HG02852 (cell line): ENCODE measurements at regions not wholly inside any gene's neighbourhood (a gene's known extent, or its start where the extent isn't known, plus 50 kb on each side); places are given as distances from the start of the nearest gene placed in this dataset.

ENCODE experiments used
- ATAC-seq: cut with Tn5 transposase; IDR thresholded peaks from one replicate; pipeline ENCODE4 v1.9.1; 2021; ENCODE audit warnings: mild to moderate bottlenecking, moderate library complexity; ENCODE audit not compliant: unreplicated experiment

DNA sequence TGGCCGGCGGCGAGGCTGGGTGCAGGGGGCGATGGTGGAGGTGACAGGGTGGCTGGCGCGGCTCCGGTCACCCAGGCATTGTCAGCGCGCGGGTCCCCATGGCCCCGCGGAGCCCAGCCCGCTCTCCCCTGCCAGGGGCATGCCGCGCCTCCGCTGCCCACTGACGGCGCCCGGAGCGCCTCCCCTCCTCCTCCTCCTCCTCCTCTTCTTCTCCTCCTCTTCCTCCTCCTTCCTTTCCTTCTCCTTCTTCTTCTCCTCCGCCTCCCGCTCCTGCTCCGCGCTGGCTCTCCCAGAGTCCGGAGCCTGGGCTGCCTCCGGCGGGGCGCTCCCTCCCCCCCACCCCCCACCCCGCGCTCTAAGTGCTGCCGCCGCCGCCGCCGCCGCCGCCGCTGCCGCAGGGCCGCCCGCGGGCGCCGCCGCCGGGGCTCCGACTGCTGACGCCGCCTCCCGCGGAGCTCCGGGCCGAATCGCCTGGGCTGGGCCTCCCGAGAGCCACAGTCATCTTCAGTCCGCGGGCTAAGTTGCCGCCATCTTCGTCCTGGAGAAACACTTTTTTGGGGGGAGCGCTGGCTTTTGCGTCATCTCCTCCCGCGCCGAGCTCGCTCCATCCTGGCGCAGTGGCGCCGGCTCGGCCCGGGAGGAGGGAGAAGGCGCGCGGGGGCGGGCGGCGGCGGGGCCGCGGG lies 348.3 kb downstream of the LIG4 start:
- no peak for ATAC-seq

DNA sequence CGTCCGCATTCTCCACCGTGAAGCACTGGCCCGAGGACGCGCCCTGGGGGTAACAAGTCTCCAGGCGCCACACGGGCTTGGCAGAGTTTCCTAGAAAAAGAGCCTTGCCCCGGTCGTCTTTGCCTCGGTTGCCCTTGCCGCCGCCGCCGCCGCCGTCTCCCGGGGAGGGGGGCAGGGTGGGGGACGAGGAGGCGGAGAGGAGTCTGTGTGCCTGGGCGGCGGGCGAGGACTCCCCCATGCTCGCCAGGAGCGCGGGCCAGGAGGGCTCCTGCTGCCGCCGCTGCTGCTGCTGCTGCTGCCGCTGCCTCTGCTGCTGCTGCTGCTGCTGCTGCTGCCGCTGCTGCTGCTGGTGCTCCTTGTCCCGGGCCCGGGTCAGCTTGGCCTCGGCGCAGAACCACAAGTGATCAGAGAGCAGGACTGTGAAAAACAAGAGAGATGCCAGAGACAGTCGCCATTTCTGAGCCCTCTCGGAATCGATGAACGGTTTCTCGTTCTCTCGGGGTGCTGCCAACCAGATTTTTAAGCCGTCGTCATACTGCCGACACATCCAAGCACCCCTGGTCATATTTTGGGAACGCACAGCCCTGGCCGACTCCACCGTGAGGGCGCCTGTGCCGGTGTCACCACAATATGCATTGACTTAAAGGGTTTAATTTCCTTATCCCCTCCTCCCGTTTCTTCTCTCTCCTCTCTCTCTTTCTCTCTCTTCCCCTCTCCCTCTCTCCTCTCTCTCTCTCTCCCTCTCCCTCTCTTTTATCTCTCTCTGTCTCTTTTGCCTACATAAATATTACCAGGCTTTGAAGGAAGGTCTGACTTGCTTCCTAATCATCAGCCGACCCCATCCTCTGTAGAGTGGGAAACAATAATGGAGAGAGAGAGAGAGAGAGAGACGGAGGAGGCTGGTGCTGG lies 349.1 kb downstream of the LIG4 start:
- ATAC-seq, result no peak

DNA sequence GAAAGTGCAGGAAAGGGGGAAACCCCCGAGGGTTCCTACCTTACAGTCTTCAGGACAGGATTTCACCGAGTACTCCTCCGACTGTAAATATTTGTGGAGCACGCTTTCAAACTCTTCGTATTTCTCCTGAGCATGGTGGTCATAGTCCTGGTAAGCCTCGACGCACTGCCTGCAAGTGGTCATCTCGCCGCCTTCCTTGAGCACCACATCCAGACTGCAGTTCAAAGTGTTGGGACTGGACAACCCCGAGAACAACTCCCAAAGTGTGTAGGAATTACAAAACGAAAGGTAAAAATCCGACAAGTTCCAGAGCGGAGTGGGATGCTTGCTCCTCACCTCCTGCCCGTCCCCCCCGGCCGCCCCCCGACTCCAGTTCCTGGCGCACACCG lies 349.7 kb downstream of the LIG4 start:
- ATAC-seq, result no peak

DNA sequence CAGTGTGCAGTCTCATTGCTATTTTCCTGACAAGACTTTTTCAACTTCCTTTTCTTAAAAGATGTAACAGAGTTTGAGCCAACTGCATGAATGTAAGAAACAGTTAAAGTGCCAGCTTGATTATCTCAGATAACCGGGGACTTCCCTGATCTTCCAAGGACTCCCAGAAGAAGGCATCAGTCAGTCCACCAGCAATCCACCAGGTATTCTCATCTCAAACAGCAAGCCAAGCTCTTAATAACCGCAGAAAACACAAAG lies 350.1 kb downstream of the LIG4 start:
- no peak for ATAC-seq

DNA sequence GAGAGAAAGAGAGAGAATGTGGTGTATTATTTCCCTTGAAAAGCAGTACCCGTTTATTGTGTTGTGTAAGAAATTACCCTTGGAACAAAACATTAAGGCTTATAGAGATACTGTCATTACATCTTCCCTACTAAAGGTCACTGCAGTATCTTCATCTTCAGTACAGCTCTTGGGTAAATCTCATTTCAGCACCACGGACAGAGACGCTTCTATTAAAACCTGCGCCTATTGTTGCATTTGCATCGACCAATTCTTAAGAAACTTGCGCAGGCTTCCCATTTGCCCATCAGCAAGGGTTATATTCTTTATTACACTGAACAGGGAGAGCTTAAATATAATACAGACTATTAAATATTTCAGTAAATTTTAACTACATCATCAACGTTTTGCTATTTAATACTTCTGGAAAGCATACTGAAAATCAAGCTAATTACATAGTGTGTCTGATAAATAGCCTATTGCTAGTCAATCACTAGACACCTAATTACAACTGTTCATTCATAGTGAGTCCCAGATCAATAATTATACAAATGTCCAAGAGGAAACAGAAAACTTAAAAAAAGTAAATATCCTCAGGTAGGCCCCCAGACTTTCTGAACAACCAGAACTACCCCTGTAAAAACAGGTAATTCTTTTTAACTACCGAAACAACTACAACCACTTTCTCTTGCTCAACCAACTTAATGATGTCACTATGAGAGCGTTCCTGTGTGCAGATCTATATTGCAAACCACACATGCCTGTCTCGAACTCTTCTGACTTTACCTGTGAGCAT lies 350.6 kb downstream of the LIG4 start:
- no peak for ATAC-seq

DNA sequence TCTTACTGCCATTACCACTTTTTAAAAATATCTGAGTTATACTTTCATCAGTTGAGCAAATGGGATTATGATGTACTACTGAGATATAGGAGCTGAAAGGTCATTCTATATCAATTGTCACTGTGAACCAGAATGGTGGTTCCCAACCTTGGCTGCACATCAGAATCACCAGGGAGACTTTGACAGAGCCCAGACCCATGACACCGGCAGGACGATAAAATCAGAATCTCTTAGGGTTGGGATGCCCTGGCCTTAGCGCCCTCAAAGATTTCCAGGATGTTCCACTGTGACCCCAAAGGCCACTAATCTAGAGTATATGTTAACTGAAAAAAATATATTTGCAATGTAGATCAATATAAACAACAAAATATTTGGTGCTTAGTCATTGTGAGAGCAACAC lies 355.1 kb downstream of the LIG4 start:
- no peak for ATAC-seq

DNA sequence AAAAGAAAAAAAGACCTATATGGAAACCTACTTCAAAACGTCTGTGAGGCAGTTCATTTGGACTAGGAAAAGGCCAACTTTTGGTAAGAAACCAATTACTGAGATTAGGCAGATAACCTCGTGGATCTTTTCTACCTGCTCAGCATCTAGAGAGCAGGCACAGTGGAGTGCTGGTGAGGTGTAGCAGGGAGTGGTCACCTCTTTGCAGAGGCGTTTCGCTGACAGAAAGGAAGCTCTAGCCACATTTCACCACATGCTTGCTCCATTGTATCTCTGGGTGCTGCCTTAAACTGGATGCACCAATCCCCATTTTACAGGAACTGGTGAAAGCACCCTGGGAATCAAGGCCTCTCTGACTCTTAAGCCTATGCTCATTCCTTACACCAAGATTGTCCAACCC lies 360.5 kb downstream of the LIG4 start:
- ATAC-seq, result no peak

DNA sequence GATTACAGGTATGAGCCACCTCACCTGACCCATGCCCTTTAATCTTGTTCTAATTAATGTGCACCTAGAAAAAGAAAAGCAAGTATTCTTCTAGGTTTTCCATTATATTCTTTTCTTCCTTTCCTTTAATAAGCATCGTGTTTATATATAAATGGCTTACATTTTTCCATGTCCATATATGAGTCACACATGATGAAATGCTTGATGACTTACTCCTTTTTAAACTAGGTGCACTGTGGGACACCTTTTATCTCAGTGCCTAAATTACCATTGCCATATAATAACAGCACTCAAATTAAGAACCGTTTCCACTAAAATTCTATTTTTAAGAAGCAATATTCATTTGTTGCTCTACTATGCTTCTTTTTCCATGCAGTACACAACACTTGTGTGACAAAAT lies 363.3 kb downstream of the LIG4 start:
- no peak for ATAC-seq

DNA sequence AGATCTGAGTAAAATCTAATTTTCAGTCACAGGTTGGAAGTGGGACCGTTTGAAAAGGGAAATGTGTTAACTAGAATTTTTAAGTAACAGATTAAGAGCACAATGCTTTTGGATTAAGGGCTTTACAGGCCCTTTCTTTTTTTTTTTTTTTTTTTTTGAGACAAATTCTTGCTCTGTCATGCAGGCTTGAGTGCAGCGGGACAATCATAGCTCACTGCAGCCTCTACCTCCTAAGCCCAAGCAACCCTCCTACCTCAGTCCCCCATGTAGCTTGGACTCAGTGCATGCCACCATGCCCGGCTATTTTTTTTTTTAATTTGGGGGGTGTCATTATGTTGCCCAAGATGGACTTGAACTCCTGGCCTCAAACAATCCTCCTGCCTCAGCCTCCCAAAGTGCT lies 363.7 kb downstream of the LIG4 start:
- ATAC-seq, result no peak

DNA sequence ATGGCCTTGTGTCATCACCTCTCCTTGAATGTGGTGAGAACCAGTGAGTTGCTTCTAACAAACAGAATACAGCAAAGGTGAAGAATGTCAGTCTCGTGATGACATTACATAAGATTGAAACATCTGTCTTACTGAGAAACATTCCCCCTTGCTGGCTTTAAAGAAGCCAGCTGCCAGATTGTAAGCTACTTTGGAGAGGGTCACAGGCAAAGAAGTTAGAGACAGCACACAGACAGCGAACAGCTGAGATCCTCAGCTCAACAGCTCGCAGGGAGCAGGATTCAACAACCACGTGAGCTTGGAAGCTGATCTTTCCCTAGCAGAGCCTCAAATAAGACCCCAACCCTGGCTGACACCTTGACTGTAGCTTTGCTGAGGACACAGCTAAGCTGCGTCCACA lies 367.9 kb downstream of the LIG4 start:
- no peak for ATAC-seq

DNA sequence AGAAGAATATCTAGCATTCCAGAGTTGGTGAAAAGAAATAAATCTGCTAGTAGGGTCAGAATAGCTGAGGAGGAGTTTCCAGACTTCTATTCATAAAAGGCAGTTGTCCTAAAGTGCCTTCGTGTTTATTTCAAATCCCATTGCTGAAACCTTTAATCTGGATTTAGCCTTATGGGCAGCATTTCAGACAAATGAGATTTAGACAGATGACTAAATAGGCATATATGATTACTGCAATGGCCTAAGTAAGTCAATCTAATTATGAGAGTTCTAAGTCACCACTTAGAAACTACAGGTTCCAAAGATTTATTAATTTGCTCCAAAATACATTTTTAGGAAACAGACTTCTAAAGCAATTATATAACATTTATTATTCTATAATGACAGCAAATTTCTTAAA lies 368.7 kb downstream of the LIG4 start:
- no peak for ATAC-seq

DNA sequence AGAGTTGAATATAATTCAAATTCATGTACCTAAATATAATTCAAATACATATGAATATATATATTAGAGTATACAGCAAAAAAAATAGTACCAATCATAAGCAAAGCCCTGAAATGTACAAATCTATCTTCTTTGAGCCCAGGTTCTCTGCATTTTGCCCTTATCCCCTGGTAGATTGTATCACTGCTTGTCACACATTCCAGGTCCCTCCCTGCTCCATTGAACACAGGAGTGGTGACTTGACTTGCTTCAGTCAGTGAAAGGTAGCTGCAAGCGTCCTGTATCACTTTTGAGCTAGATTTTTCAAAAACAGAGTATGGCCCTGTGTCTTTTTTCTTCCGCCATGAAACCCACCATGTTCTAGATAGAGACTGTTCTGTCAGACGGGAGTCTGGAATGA lies 369.4 kb downstream of the LIG4 start:
- no peak for ATAC-seq

DNA sequence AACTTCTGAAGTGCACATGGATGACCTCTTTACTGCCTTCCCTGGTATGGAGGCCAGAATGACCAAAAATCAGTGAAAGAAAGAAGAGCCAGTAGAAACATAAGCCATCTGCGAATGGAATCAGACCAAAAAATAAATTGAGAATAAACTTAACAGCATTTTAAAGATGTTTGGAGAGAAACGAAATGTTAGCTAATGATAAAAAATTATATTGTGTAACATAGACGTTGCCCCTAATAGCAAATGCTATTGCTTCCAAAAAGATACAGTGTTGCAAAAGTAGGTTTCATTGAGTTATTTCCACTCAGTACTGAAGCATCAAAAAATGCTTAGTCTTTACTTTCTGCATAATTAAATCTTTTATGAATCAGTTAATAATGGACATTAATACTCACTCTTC lies 371.7 kb downstream of the LIG4 start:
- no peak for ATAC-seq

DNA sequence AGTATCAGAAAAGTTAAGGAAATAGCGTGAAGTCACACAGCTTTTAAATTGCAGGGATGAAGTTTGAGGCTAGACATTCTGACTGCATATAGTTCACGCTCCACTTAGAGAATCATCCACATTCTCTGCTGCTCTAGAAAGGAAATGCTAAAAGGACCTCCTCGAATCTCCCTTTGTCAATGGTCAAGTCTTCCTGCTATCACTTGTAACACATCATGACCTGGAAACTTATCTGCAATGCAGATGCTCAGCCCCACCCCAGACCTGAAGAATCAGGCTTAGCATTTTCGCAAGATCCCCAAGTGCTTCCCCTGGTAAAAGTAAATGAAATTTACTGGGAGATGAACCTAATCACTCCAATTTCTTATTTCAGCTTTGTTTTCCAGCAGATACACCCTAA lies 372.1 kb downstream of the LIG4 start:
- ATAC-seq, result no peak

DNA sequence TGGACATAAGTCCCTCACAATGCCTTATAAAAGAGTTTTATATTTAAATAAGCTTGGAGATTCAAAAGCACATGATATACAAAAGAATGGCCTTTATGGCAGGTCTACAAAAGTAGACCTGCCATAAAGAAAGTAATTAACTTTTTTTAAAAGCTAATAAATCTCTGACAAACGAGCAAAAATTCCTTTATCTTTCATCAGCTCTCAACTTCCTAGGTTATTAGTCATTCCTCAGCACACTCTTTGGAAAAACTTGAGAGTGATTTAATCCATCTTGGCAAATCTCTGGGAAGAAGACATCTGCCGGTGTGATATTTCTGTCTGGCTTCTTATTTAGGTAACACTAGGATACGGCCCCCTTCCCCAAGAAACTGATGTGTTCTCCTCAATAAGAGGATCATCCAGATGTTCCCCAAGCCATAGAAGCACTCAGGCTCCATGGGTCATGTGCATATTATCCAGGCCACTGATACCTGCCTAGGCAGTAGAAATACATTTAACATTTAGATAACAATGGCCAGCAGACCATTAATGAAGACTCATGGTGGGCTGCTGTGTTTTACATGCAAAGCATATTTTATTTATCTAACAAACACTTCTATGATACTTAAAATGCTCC lies 372.7 kb downstream of the LIG4 start:
- no peak for ATAC-seq

DNA sequence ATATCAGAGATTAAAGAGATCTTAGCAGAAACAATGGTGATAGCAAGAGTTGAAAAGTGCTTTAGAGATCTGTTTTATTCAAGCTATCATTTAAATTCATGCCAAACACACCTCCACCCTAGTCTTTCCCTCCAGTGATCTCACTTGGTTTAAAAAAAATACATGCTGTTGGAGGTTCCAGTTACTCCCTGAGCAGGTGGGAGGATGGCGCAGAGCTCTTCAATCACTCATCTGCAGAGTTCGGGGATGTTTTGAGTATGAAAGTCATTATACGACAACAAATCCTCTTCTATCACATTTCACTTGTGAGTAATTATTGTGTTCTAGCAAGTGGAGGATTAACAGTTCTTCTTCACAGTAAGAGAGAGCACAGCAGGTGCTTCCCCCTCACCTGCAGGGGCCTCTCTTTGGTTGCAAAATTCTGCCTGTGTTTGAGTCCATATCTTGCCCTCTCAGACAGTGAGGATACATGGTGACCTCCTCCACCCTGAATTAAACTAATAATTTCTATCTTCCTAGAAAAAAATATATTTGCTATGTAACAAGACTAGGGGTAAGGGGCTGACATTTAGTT lies 376.7 kb downstream of the LIG4 start:
- no peak for ATAC-seq

DNA sequence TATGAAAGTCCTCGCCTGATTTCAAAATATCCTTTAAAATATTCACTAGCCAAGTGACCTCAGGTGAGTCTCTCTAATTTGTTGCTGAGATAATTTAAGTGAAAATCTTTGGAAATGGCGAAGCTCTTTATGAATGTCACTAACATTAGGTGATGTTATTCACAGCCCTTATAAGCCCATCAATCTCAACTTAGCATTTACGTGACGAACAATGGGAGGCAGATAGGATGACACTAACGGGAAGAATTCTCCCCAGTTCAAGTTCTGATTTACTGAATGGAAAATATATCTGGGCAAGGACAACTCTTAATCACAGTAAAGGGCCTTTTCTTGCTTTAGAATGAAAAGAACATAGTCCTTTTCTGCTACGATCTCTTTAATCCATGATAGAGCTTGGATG lies 378.7 kb downstream of the LIG4 start:
- ATAC-seq, result no peak

DNA sequence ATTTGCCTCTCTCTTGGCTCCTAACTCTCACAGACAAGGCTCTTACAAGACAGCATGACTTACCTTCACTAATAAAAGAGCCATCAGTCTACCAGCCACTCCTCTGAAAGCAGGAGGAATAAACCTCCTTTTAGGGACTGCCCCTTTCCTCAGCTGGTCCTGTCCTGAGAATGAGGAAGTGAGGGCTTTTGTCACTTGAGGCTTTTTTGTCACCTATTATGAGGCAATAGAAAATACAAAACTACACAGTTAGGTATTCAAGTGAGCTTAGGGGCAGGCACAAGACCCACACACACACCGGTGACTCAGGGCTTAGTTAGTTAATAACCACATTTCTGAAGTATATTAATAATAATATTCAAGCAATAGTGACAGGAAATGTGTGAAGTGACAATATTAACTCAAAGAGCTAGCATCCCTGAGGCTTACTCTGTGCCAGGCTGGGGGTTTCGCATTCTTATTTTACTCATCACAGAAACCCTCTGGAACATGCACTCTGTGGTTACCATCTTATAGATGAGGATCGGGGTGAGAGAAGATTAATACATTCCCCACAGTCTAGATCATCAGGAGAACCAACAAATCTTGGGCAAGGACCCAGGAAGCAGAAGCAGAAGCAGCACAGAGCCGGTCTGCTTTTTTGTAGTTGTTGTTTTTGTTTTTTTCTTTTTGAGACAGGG lies 379.9 kb downstream of the LIG4 start:
- ATAC-seq, result peak; percentile 72

DNA sequence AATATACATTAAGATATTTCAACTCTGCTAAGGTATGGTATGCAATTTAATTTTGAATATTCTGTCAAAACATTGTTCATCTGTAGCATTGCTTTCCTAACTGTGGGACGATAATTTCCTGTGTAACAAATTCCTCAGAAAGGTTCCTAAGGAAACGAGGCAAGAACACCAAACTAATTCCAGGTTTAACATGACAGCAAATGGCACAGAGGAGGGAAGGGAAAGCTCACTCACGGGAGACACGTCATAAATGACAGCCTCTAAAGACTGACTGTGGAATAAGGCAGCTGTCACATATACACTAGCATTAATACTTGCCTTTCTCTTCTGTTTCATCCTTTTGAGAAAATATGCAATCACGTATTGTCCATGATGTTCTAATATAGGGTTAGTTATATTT lies 380.6 kb downstream of the LIG4 start:
- no peak for ATAC-seq

DNA sequence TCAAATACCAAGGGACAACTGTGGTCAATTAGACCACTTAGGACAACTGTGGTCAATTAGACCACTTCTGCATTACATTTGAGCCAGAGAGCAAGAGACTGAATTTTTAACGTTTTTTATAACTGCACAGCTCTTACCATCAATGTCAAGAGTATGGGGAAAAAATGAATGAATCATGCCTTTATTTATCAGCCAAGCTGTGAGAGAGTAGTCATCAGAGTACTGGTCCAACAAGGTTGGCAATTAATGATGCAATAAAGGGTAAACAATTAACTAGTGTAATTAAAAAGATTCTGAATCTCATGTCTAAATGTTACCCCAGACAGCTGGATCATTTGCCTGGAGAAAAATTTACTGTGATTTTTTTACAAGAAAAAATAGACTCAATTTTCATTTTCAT lies 381.1 kb downstream of the LIG4 start:
- no peak for ATAC-seq
